DOHH2 (cell line): ENCODE measurements at regions not wholly inside any gene's neighbourhood (a gene's known extent, or its start where the extent isn't known, plus 50 kb on each side); places are given as distances from the start of the nearest gene placed in this dataset.

Experiments
- EZH2phosphoT487 ChIP-seq: fragments of 200-600 bp; sonication (generic); IDR thresholded peaks from 2 replicates; pipeline ENCODE4 v1.6.1; 2017; ENCODE audit warnings: borderline replicate concordance, mild to moderate bottlenecking, antibody characterized with exemption, low read length, moderate library complexity, mixed read lengths
- TF ChIP-seq, protein P1 (sequence below): fragments of 200-600 bp; sonication (generic); IDR thresholded peaks from one replicate; pipeline ENCODE4 v1.5.1; 2014; ENCODE audit warnings: antibody characterized with exemption, mild to moderate bottlenecking, low read depth, low read length; ENCODE audit not compliant: poor library complexity, severe bottlenecking

DNA sequence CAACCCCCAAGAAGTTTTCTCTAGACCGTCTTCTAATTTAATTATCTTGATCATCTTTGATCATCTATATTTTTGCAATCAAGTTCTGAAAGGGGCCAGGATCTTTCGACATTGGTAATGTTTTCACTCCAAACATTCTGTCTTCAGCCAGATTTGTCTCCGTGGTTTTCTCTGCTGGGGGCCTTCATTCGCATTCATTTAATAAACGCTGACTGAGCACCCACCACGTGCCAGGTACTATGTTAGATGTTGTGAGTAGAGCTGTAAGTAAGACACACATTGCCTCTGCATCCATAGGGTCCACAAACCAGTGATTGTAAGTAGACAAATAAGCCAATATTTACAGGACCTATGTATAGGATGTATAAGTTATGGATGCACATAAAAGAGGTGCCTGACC, 134.5 kb upstream of the MROH9 start:
- no peak for TF ChIP-seq EZH2phosphoT487
- TF ChIP-seq, protein P1, sequence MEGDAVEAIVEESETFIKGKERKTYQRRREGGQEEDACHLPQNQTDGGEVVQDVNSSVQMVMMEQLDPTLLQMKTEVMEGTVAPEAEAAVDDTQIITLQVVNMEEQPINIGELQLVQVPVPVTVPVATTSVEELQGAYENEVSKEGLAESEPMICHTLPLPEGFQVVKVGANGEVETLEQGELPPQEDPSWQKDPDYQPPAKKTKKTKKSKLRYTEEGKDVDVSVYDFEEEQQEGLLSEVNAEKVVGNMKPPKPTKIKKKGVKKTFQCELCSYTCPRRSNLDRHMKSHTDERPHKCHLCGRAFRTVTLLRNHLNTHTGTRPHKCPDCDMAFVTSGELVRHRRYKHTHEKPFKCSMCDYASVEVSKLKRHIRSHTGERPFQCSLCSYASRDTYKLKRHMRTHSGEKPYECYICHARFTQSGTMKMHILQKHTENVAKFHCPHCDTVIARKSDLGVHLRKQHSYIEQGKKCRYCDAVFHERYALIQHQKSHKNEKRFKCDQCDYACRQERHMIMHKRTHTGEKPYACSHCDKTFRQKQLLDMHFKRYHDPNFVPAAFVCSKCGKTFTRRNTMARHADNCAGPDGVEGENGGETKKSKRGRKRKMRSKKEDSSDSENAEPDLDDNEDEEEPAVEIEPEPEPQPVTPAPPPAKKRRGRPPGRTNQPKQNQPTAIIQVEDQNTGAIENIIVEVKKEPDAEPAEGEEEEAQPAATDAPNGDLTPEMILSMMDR, result no peak
